HG02642 (cell line): ENCODE measurements at regions not wholly inside any gene's neighbourhood (a gene's known extent, or its start where the extent isn't known, plus 50 kb on each side); places are given as distances from the start of the nearest gene placed in this dataset.

ENCODE experiments used
- ATAC-seq: cut with Tn5 transposase; IDR thresholded peaks from one replicate; pipeline ENCODE4 v1.9.1; 2021; ENCODE audit warnings: mild to moderate bottlenecking; ENCODE audit not compliant: unreplicated experiment, poor library complexity

DNA sequence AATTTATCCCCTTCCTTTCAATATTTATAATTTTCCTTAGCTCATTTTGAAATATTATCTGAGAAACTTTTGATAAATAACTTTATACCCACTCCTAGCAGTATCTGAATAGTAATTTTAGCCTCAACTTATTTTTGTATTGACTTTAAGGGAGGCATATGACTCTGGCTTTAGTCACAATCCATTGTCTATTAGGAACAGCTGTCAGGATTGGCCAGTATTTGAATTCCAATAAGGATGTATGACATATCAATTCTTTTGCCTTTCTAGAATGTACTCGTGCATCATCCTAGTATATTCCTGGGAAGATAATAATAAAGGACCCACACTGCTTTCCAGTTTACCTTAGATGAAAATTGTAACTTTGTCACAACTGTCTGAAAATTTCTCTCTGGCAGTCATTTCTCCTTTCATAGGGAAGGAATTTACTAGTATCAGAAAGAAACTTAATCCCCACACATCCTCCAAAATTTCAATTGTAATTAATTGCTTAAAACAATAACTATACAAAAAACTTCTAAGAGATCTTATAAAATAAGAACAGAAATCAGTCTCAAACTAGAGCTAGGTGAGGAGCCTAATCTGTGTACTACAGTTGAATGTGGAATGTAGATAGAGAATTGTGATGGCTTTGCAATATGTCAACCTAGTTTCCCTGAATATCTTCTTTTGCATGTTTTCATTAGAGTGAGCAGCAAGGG lies 121.0 kb upstream of the EPHA5 start:
- ATAC-seq: no peak

- no peak for ATAC-seq
Observed at GRCh38 chr4:65789805-65790204, 119.5 kb upstream of the EPHA5 start.

GRCh38 chr4:65789341-65789740 lies 119.1 kb upstream of the EPHA5 start:
- ATAC-seq: no peak

- no peak for ATAC-seq
Observed at GRCh38 chr4:65777270-65777669, 107.0 kb upstream of the EPHA5 start.

- no peak for ATAC-seq
Observed at GRCh38 chr4:65773636-65774035, 103.3 kb upstream of the EPHA5 start.

- no peak for ATAC-seq
Observed at GRCh38 chr4:65747386-65747785, 77.1 kb upstream of the EPHA5 start.

DNA sequence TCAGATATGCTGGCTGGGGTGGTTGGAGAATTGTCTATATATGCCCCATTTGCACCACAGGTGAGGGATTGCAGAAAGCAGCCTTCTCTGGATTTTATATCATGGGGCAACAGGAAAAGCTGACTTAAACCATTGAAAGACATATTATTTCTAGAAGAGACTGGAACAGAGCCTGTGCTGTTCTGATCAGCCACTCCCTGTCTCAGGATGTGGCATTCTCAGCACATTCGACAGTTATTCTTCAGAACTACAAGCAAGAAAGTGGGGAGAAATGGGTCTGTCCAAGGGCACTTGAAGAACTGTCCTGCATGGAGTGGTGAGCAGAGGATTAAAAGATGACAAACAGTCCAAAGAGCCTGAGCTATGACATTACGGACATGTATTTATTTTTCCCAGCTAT lies 67.8 kb upstream of the EPHA5 start:
- no peak for ATAC-seq

GRCh38 chr4:65737672-65738071 lies 67.4 kb upstream of the EPHA5 start:
- no peak for ATAC-seq

DNA sequence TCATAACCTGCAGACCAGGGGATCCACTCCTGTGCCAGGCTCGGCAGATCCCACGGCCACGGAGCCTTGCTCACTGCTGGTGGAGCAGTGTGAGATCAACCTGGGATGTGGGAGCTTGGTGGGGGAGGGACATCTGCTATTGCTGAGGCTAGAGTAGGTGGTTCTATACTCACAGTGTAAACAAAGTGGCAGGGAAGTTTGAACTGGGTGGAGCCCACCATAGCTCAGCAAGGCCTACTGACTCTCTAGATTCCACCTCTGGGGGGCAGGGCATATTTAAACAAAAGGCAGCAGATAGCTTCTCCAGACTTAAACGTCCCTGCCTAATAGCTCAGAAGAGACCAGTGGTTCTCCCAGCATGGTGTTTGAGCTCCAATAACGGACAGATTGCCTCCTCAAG lies 54.7 kb upstream of the EPHA5 start:
- ATAC-seq: no peak
